GM23338 (cell line): ENCODE measurements at regions not wholly inside any gene's neighbourhood (a gene's known extent, or its start where the extent isn't known, plus 50 kb on each side); places are given as distances from the start of the nearest gene placed in this dataset.
A peak's percentile ranks its signal among the peaks of the same experiment; 100 is the strongest.
"Not testable (repeated sequence)": the region's sequence is repeated elsewhere in the genome, so short reads cannot be mapped to it uniquely, and the experiment has no call there.

Experiments
- ATAC-seq: fragments of 200-7000 bp; cut with Tn5 transposase; 3 replicates; pipeline ENCODE4 v1.9.1; 2020
- DNase-seq: peaks from one replicate; pipeline ENCODE4 v3.0.0-alpha.2; 2015; ENCODE audit warnings: low spot score
- H2AFZ ChIP-seq: fragments of 200-600 bp; sonication (generic); 2 replicates; pipeline ENCODE4 v1.8.0; 2016; ENCODE audit warnings: antibody characterized with exemption, mild to moderate bottlenecking, moderate library complexity
- H3F3A ChIP-seq: fragments of 200-600 bp; sonication (generic); replicated peaks from 2 replicates; pipeline ENCODE4 v1.8.0; 2017; ENCODE audit warnings: antibody characterized with exemption, mixed run types, low read depth
- H3K27ac ChIP-seq: fragments of 200-600 bp; sonication (generic); 2 replicates; pipeline ENCODE4 v1.6.1; 2016; ENCODE audit warnings: low read depth
- H3K27me3 ChIP-seq: fragments of 200-600 bp; sonication (generic); 2 replicates; pipeline ENCODE4 v1.8.0; 2016; ENCODE audit warnings: mild to moderate bottlenecking, mixed run types, moderate library complexity; ENCODE audit not compliant: insufficient read depth
- H3K36me3 ChIP-seq: fragments of 200-600 bp; sonication (generic); 2 replicates; pipeline ENCODE4 v1.8.0; 2016; ENCODE audit warnings: mild to moderate bottlenecking; ENCODE audit not compliant: insufficient read depth
- H3K4me1 ChIP-seq: fragments of 200-600 bp; sonication (generic); 2 replicates; pipeline ENCODE4 v1.8.0; 2016; ENCODE audit warnings: mild to moderate bottlenecking, moderate library complexity; ENCODE audit not compliant: insufficient read depth
- H3K4me2 ChIP-seq: fragments of 200-600 bp; sonication (generic); 2 replicates; pipeline ENCODE4 v1.7.1; 2017; ENCODE audit warnings: mixed run types
- H3K4me3 ChIP-seq: fragments of 200-600 bp; sonication (generic); 2 replicates; pipeline ENCODE4 v1.6.1; 2016; ENCODE audit warnings: mixed run types
- H3K79me2 ChIP-seq: fragments of 200-600 bp; sonication (generic); replicated peaks from 2 replicates; pipeline ENCODE4 v1.8.0; 2017; ENCODE audit warnings: mild to moderate bottlenecking; ENCODE audit not compliant: insufficient read depth
- H3K9me2 ChIP-seq: fragments of 200-600 bp; sonication (generic); 2 replicates; pipeline ENCODE4 v1.8.0; 2017; ENCODE audit not compliant: insufficient read depth
- H4K20me1 ChIP-seq: fragments of 200-600 bp; sonication (generic); replicated peaks from 2 replicates; pipeline ENCODE4 v1.8.0; 2017; ENCODE audit warnings: mild to moderate bottlenecking; ENCODE audit not compliant: insufficient read depth
- H3K27ac Mint-ChIP-seq: 2 replicates; pipeline ENCODE4 v1.8.0; 2020; ENCODE audit warnings: inconsistent platforms, mild to moderate bottlenecking, moderate library complexity, mixed read lengths
- H3K27me3 Mint-ChIP-seq: 3 replicates; pipeline ENCODE4 v1.8.0; 2022; ENCODE audit warnings: low read depth, mild to moderate bottlenecking, moderate library complexity, mixed read lengths, inconsistent platforms; ENCODE audit not compliant: insufficient read depth, poor library complexity
- H3K36me3 Mint-ChIP-seq: 3 replicates; pipeline ENCODE4 v1.8.0; 2021; ENCODE audit warnings: low read depth, mild to moderate bottlenecking, inconsistent platforms, moderate library complexity, mixed read lengths
- H3K4me1 Mint-ChIP-seq: 3 replicates; pipeline ENCODE4 v1.8.0; 2020; ENCODE audit warnings: mild to moderate bottlenecking, inconsistent platforms, mixed read lengths
- H3K4me3 Mint-ChIP-seq: 3 replicates; pipeline ENCODE4 v1.8.0; 2021; ENCODE audit warnings: moderate library complexity, mild to moderate bottlenecking, inconsistent platforms, mixed read lengths
- H3K9me3 Mint-ChIP-seq: 3 replicates; pipeline ENCODE4 v1.8.0; 2020; ENCODE audit warnings: moderate library complexity, mild to moderate bottlenecking, inconsistent platforms, mixed read lengths
- CREB1 ChIP-seq: fragments of 250-450 bp; sonication (Bioruptor Pico); IDR thresholded peaks from 2 replicates; pipeline ENCODE4 v1.5.0; 2020; ENCODE audit warnings: low read depth, mild to moderate bottlenecking, moderate library complexity
- JUNB ChIP-seq: IDR thresholded peaks from one replicate; pipeline ENCODE4 v1.6.1; 2016; ENCODE audit warnings: antibody characterized with exemption; ENCODE audit not compliant: unreplicated experiment
- NANOG ChIP-seq: IDR thresholded peaks from 2 replicates; pipeline ENCODE4 v1.6.1; 2016; ENCODE audit warnings: antibody characterized with exemption, borderline replicate concordance
- STAT1 ChIP-seq: IDR thresholded peaks from one replicate; pipeline ENCODE4 v1.6.1; 2016; ENCODE audit warnings: antibody characterized with exemption; ENCODE audit not compliant: unreplicated experiment
- TF ChIP-seq, protein P1 (sequence below): fragments of 250-450 bp; sonication (Bioruptor Pico); IDR thresholded peaks from 2 replicates; pipeline ENCODE4 v1.5.0; 2020; ENCODE audit warnings: mild to moderate bottlenecking, moderate library complexity
- TF ChIP-seq, protein P2 (sequence below): IDR thresholded peaks from 2 replicates; pipeline ENCODE4 v1.6.1; 2016; ENCODE audit warnings: antibody characterized with exemption
- TF ChIP-seq, protein P3 (sequence below): IDR thresholded peaks from one replicate; pipeline ENCODE4 v1.6.1; 2018; ENCODE audit warnings: antibody characterized with exemption; ENCODE audit not compliant: unreplicated experiment

DNA sequence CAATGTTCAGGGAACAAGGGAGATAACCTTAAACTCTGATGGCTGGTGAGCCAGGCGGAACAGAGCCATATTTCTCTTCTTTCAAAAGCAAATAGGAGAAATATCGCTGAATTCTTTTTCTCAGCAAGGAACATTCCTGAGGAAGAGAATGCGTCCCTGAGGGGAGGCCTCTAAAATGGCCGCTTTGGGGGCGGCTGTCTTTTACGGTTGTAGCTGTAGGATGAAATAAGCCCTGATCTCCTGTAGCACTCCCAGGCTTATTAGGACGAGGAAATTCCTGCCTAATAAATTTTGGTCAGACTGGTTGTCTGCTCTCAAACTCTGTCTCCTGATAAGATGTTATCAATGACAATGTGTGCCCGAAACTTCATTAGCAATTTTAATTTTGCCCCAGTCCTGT lies 496.4 kb upstream of the MCTP2 start:
- H2AFZ ChIP-seq, DNase-seq, ATAC-seq, H3K4me1 ChIP-seq, H3K4me3 ChIP-seq, H3K27ac ChIP-seq, H3K27ac Mint-ChIP-seq, H3K9me2 ChIP-seq, H3K4me3 Mint-ChIP-seq, H3K4me1 Mint-ChIP-seq, H3K9me3 Mint-ChIP-seq, H3K27me3 Mint-ChIP-seq, H4K20me1 ChIP-seq, H3K4me2 ChIP-seq, H3K27me3 ChIP-seq, H3F3A ChIP-seq, H3K79me2 ChIP-seq: not testable (repeated sequence)
- H3K36me3 Mint-ChIP-seq, result peaks cover 18% of the 10 kb centered on the region
- H3K36me3 ChIP-seq, result peaks cover 11% of the 10 kb centered on the region; the same call in 1 of the 2 replicates

DNA sequence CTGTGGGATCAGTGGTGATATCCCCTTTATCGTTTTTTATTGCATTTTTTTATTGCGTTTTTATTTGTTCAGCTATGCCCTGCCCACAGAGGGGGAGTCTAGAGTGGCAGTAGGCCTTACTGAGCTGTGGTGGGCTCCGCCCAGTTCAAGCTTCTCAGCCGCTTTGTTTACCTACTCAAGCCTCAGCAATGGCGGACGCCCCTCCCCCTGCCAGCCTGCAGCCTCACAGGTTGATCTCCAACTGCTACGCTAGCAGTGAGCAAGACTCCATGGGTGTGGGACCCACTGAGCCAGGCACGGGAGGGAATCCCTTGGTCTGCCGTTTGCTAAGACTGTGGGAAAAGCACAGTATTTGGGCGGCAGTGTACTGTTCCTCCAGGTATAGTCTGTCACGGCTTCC lies 500.6 kb upstream of the MCTP2 start:
- H3K9me2 ChIP-seq, result no peaks in the 10 kb centered on the region
- ATAC-seq, result no peak
- H3K4me1 ChIP-seq, result no peaks in the 10 kb centered on the region
- Mint-ChIP-seq H3K27ac (no peak overlapping the region), H3K9me3 (peaks cover 25% of the 10 kb centered on the region; the same call in 2 of the 3 replicates), H3K4me3 (no peak overlapping the region), H3K4me1 (no peaks in the 10 kb centered on the region), H3K27me3 (peaks cover 4% of the 10 kb centered on the region), H3K36me3 (peaks cover 21% of the 10 kb centered on the region)
- H2AFZ ChIP-seq, result peak overlapping the region; percentile 78
- no peaks in the 10 kb centered on the region for H3F3A ChIP-seq
- H3K27me3 ChIP-seq, result no peaks in the 10 kb centered on the region
- no peak overlapping the region for H3K4me3 ChIP-seq
- no peak overlapping the region for H3K27ac ChIP-seq
- TF ChIP-seq NANOG (no peak), CREB1 (CRISPR knock-in tag) (no peak), STAT1 (no peak), JUNB (no peak)
- TF ChIP-seq, protein P1, sequence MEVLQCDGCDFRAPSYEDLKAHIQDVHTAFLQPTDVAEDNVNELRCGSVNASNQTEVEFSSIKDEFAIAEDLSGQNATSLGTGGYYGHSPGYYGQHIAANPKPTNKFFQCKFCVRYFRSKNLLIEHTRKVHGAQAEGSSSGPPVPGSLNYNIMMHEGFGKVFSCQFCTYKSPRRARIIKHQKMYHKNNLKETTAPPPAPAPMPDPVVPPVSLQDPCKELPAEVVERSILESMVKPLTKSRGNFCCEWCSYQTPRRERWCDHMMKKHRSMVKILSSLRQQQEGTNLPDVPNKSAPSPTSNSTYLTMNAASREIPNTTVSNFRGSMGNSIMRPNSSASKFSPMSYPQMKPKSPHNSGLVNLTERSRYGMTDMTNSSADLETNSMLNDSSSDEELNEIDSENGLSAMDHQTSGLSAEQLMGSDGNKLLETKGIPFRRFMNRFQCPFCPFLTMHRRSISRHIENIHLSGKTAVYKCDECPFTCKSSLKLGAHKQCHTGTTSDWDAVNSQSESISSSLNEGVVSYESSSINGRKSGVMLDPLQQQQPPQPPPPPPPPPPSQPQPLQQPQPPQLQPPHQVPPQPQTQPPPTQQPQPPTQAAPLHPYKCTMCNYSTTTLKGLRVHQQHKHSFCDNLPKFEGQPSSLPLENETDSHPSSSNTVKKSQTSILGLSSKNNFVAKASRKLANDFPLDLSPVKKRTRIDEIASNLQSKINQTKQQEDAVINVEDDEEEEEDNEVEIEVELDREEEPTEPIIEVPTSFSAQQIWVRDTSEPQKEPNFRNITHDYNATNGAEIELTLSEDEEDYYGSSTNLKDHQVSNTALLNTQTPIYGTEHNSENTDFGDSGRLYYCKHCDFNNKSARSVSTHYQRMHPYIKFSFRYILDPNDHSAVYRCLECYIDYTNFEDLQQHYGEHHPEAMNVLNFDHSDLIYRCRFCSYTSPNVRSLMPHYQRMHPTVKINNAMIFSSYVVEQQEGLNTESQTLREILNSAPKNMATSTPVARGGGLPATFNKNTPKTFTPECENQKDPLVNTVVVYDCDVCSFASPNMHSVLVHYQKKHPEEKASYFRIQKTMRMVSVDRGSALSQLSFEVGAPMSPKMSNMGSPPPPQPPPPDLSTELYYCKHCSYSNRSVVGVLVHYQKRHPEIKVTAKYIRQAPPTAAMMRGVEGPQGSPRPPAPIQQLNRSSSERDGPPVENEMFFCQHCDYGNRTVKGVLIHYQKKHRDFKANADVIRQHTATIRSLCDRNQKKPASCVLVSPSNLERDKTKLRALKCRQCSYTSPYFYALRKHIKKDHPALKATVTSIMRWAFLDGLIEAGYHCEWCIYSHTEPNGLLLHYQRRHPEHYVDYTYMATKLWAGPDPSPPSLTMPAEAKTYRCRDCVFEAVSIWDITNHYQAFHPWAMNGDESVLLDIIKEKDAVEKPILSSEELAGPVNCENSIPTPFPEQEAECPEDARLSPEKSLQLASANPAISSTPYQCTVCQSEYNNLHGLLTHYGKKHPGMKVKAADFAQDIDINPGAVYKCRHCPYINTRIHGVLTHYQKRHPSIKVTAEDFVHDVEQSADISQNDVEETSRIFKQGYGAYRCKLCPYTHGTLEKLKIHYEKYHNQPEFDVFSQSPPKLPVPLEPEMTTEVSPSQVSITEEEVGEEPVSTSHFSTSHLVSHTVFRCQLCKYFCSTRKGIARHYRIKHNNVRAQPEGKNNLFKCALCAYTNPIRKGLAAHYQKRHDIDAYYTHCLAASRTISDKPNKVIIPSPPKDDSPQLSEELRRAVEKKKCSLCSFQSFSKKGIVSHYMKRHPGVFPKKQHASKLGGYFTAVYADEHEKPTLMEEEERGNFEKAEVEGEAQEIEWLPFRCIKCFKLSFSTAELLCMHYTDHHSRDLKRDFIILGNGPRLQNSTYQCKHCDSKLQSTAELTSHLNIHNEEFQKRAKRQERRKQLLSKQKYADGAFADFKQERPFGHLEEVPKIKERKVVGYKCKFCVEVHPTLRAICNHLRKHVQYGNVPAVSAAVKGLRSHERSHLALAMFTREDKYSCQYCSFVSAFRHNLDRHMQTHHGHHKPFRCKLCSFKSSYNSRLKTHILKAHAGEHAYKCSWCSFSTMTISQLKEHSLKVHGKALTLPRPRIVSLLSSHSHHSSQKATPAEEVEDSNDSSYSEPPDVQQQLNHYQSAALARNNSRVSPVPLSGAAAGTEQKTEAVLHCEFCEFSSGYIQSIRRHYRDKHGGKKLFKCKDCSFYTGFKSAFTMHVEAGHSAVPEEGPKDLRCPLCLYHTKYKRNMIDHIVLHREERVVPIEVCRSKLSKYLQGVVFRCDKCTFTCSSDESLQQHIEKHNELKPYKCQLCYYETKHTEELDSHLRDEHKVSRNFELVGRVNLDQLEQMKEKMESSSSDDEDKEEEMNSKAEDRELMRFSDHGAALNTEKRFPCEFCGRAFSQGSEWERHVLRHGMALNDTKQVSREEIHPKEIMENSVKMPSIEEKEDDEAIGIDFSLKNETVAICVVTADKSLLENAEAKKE (CRISPR knock-in tag), result no peak
- TF ChIP-seq, protein P2, sequence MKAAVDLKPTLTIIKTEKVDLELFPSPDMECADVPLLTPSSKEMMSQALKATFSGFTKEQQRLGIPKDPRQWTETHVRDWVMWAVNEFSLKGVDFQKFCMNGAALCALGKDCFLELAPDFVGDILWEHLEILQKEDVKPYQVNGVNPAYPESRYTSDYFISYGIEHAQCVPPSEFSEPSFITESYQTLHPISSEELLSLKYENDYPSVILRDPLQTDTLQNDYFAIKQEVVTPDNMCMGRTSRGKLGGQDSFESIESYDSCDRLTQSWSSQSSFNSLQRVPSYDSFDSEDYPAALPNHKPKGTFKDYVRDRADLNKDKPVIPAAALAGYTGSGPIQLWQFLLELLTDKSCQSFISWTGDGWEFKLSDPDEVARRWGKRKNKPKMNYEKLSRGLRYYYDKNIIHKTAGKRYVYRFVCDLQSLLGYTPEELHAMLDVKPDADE, result no peak
- TF ChIP-seq, protein P3, sequence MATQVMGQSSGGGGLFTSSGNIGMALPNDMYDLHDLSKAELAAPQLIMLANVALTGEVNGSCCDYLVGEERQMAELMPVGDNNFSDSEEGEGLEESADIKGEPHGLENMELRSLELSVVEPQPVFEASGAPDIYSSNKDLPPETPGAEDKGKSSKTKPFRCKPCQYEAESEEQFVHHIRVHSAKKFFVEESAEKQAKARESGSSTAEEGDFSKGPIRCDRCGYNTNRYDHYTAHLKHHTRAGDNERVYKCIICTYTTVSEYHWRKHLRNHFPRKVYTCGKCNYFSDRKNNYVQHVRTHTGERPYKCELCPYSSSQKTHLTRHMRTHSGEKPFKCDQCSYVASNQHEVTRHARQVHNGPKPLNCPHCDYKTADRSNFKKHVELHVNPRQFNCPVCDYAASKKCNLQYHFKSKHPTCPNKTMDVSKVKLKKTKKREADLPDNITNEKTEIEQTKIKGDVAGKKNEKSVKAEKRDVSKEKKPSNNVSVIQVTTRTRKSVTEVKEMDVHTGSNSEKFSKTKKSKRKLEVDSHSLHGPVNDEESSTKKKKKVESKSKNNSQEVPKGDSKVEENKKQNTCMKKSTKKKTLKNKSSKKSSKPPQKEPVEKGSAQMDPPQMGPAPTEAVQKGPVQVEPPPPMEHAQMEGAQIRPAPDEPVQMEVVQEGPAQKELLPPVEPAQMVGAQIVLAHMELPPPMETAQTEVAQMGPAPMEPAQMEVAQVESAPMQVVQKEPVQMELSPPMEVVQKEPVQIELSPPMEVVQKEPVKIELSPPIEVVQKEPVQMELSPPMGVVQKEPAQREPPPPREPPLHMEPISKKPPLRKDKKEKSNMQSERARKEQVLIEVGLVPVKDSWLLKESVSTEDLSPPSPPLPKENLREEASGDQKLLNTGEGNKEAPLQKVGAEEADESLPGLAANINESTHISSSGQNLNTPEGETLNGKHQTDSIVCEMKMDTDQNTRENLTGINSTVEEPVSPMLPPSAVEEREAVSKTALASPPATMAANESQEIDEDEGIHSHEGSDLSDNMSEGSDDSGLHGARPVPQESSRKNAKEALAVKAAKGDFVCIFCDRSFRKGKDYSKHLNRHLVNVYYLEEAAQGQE, result no peak
- peak; percentile 11 for DNase-seq
- H4K20me1 ChIP-seq, result no peaks in the 10 kb centered on the region
- H3K79me2 ChIP-seq, result no peaks in the 10 kb centered on the region
- H3K4me2 ChIP-seq, result no peak overlapping the region
- H3K36me3 ChIP-seq, result peaks cover 11% of the 10 kb centered on the region; the same call in 1 of the 2 replicates
